ENCODE measurements at regions not wholly inside any gene's neighbourhood (a gene's known extent, or its start where the extent isn't known, plus 50 kb on each side); places are given as distances from the start of the nearest gene placed in this dataset.

GRCh38 chr10:88221010-88221973 is 357.9 kb downstream of the PTEN start:
- 68% methylated on average over 6 of the region's 6 CpGs for WGBS, 2 experiments (ENCODE audit: low coverage in 1 of 2, low lambda C conversion rate in 2 of 2, missing lambda C conversion rate in 2 of 2)
- H3K9me2 ChIP-seq (ENCODE audit: insufficient read depth) = peaks cover 5% of the 10 kb centered on the region; the same call in 1 of the 2 replicates
- H3K4me2 ChIP-seq (ENCODE audit: unreplicated experiment) = no peak overlapping the region
- H3F3A ChIP-seq (ENCODE audit: insufficient read depth) = no peaks in the 10 kb centered on the region
- DNase-seq = no peak
- H3K9me3 ChIP-seq (ENCODE audit: low read depth) = no peaks in the 10 kb centered on the region
- no peaks in the 10 kb centered on the region for H3K79me2 ChIP-seq (ENCODE audit: insufficient read depth)
- no peak overlapping the region for H3K9ac ChIP-seq
- no peak overlapping the region for H3K4me3 ChIP-seq
- no peaks in the 10 kb centered on the region for H4K20me1 ChIP-seq (ENCODE audit: insufficient read depth)
- H2AFZ ChIP-seq = no peak overlapping the region
- H3K27me3 ChIP-seq (replicated peaks; ENCODE audit: insufficient read depth) = no peaks in the 10 kb centered on the region
- no peak overlapping the region for H3K27ac ChIP-seq
- H3K4me1 ChIP-seq (ENCODE audit: insufficient read depth) = no peaks in the 10 kb centered on the region
- in situ Hi-C loops (cut with MboI) = no loop called here
- H3K36me3 ChIP-seq (ENCODE audit: low read depth) = no peaks in the 10 kb centered on the region
- no peak for TF ChIP-seq EZH2 (IDR thresholded peaks at IDR 0.05; ENCODE audit: insufficient read depth, poor library complexity, severe bottlenecking)
- TF ChIP-seq EZH2phosphoT487 (IDR thresholded peaks at IDR 0.05; ENCODE audit: insufficient read depth, low read depth) = no peak

GRCh38 chr10:88222881-88223280 is 359.5 kb downstream of the PTEN start:
- in situ Hi-C loops (cut with MboI) = no loop called here
- WGBS, 2 experiments (ENCODE audit: low coverage in 1 of 2, low lambda C conversion rate in 2 of 2, missing lambda C conversion rate in 2 of 2) = 100% methylated on average over 1 of the region's 1 CpG
- peaks cover 5% of the 10 kb centered on the region; the same call in 1 of the 2 replicates for H3K9me2 ChIP-seq (ENCODE audit: insufficient read depth)

More at GRCh38 chr10:88222881-88223280, 359.5 kb downstream of the PTEN start:
- Histone ChIP-seq H3K79me2 (ENCODE audit: insufficient read depth) (no peaks in the 10 kb centered on the region), H3K9ac (no peak overlapping the region), H4K20me1 (ENCODE audit: insufficient read depth) (no peaks in the 10 kb centered on the region), H3K4me1 (ENCODE audit: insufficient read depth) (no peaks in the 10 kb centered on the region), H3K4me2 (ENCODE audit: unreplicated experiment) (no peak overlapping the region), H3K36me3 (ENCODE audit: low read depth) (no peaks in the 10 kb centered on the region), H3K4me3 (no peak overlapping the region), H3F3A (ENCODE audit: insufficient read depth) (no peaks in the 10 kb centered on the region), H3K27ac (no peak overlapping the region), H3K9me3 (ENCODE audit: low read depth) (no peaks in the 10 kb centered on the region), H3K27me3 (replicated peaks; ENCODE audit: insufficient read depth) (no peaks in the 10 kb centered on the region), H2AFZ (no peak overlapping the region)
- DNase-seq = no peak
- TF ChIP-seq EZH2 (IDR thresholded peaks at IDR 0.05; ENCODE audit: insufficient read depth, poor library complexity, severe bottlenecking) = no peak
- TF ChIP-seq EZH2phosphoT487 (IDR thresholded peaks at IDR 0.05; ENCODE audit: insufficient read depth, low read depth) = no peak
